ENCODE measurements at regions not wholly inside any gene's neighbourhood (a gene's known extent, or its start where the extent isn't known, plus 50 kb on each side); places are given as distances from the start of the nearest gene placed in this dataset.

DNA sequence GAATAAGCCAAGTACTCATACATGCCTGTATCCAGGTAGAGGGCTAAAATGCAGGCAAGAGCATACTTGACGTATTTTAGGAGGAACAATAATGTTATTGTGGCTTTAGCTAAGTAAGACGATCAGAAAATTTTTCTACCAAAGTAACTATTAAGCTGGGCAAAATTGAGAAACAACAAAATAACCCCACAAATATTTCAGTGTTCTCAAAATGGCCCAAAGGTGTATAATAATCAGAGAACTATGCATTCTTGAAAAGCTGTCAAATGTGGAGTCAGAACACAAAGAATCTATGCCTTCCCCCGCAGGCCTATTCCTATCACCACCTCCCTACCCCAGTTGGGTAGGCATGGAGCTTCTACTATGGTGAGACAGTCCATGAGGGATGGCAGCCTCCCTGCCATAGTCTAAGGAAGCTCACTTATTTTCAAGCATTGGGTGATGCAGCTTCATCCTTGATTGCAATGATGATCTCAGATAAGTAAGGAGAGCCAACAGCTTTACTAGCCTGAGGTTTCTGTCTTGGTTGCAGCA is 1132.5 kb upstream of the SPRY2 start:
- TF ChIP-seq CREB1 (IDR thresholded peaks at IDR 0.05; ENCODE audit: low read depth) (no peak), BRCA1 (IDR thresholded peaks at IDR 0.05; ENCODE audit: low read depth, low read length) (no peak), MYC (IDR thresholded peaks at IDR 0.05; ENCODE audit: insufficient read depth, insufficient read length, insufficient replicate concordance, low read length, severe bottlenecking) (no peak), GABPA (IDR thresholded peaks at IDR 0.05; ENCODE audit: low read depth) (no peak), SMC3 (IDR thresholded peaks at IDR 0.05; ENCODE audit: borderline replicate concordance, low read length) (no peak), KAT2A (conservative IDR thresholded peaks at IDR 0.05; ENCODE audit: control insufficient read depth, low read depth, low read length) (no peak)
- TF ChIP-seq, protein P1, sequence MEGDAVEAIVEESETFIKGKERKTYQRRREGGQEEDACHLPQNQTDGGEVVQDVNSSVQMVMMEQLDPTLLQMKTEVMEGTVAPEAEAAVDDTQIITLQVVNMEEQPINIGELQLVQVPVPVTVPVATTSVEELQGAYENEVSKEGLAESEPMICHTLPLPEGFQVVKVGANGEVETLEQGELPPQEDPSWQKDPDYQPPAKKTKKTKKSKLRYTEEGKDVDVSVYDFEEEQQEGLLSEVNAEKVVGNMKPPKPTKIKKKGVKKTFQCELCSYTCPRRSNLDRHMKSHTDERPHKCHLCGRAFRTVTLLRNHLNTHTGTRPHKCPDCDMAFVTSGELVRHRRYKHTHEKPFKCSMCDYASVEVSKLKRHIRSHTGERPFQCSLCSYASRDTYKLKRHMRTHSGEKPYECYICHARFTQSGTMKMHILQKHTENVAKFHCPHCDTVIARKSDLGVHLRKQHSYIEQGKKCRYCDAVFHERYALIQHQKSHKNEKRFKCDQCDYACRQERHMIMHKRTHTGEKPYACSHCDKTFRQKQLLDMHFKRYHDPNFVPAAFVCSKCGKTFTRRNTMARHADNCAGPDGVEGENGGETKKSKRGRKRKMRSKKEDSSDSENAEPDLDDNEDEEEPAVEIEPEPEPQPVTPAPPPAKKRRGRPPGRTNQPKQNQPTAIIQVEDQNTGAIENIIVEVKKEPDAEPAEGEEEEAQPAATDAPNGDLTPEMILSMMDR (IDR thresholded peaks at IDR 0.05 in 2 of 3, conservative IDR thresholded peaks at IDR 0.05 in 1 of 3; ENCODE audit: control insufficient read depth in 2 of 3, extremely low read depth in 1 of 3, insufficient read depth in 1 of 3, low read depth in 3 of 3, low read length in 3 of 3), result no peak
- TF ChIP-seq, protein P2, sequence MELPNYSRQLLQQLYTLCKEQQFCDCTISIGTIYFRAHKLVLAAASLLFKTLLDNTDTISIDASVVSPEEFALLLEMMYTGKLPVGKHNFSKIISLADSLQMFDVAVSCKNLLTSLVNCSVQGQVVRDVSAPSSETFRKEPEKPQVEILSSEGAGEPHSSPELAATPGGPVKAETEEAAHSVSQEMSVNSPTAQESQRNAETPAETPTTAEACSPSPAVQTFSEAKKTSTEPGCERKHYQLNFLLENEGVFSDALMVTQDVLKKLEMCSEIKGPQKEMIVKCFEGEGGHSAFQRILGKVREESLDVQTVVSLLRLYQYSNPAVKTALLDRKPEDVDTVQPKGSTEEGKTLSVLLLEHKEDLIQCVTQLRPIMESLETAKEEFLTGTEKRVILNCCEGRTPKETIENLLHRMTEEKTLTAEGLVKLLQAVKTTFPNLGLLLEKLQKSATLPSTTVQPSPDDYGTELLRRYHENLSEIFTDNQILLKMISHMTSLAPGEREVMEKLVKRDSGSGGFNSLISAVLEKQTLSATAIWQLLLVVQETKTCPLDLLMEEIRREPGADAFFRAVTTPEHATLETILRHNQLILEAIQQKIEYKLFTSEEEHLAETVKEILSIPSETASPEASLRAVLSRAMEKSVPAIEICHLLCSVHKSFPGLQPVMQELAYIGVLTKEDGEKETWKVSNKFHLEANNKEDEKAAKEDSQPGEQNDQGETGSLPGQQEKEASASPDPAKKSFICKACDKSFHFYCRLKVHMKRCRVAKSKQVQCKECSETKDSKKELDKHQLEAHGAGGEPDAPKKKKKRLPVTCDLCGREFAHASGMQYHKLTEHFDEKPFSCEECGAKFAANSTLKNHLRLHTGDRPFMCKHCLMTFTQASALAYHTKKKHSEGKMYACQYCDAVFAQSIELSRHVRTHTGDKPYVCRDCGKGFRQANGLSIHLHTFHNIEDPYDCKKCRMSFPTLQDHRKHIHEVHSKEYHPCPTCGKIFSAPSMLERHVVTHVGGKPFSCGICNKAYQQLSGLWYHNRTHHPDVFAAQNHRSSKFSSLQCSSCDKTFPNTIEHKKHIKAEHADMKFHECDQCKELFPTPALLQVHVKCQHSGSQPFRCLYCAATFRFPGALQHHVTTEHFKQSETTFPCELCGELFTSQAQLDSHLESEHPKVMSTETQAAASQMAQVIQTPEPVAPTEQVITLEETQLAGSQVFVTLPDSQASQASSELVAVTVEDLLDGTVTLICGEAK (IDR thresholded peaks at IDR 0.05; ENCODE audit: borderline replicate concordance), result no peak
- TF ChIP-seq, protein P3, sequence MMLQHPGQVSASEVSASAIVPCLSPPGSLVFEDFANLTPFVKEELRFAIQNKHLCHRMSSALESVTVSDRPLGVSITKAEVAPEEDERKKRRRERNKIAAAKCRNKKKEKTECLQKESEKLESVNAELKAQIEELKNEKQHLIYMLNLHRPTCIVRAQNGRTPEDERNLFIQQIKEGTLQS (IDR thresholded peaks at IDR 0.05; ENCODE audit: borderline replicate concordance, extremely low read depth, low read depth, low read length), result no peak

Measured in GM12878 (cell line).